Suprapubic skin (tissue), 4 donors: ENCODE measurements at regions not wholly inside any gene's neighbourhood (a gene's known extent, or its start where the extent isn't known, plus 50 kb on each side); places are given as distances from the start of the nearest gene placed in this dataset.
"Not testable (repeated sequence)": the region's sequence is repeated elsewhere in the genome, so short reads cannot be mapped to it uniquely, and the experiment has no call there.

ENCODE experiments used
- DNase-seq, 2 donors: peaks; one replicate each; pipeline ENCODE4 v3.0.0-alpha.2; 2019; ENCODE audit warnings: low spot score in 2 of 2
- H3K27ac ChIP-seq: fragments of 200-600 bp; sonication (generic); one replicate; pipeline ENCODE4 v1.5.1; 2019
- H3K27me3 ChIP-seq: fragments of 200-600 bp; sonication (generic); one replicate; pipeline ENCODE4 v1.5.1; 2019
- H3K36me3 ChIP-seq: fragments of 200-600 bp; sonication (generic); one replicate; pipeline ENCODE4 v1.5.1; 2019
- H3K4me1 ChIP-seq: fragments of 200-600 bp; sonication (generic); one replicate; pipeline ENCODE4 v1.5.1; 2019
- H3K4me3 ChIP-seq: fragments of 200-600 bp; sonication (generic); one replicate; pipeline ENCODE4 v1.5.1; 2019; ENCODE audit warnings: mild to moderate bottlenecking
- H3K9me3 ChIP-seq: fragments of 200-600 bp; sonication (generic); one replicate; pipeline ENCODE4 v1.5.1; 2019
- CTCF ChIP-seq, 2 donors: fragments of 200-600 bp in 1 of 2; fragments of 450-650 bp in 1 of 2; sonication (generic) in 1 of 2; IDR thresholded peaks; one replicate each; pipeline ENCODE4 v1.5.1; 2016 to 2019; ENCODE audit warnings: antibody characterized with exemption in 2 of 2, mild to moderate bottlenecking in 1 of 2, moderate library complexity in 1 of 2
- EP300 ChIP-seq: sonication (generic); formaldehyde crosslinking; IDR thresholded peaks from one replicate; pipeline ENCODE4 v1.6.1; 2017; ENCODE audit warnings: antibody characterized with exemption
- POLR2A ChIP-seq, 2 donors: fragments of 450-650 bp; IDR thresholded peaks; one replicate each; pipeline ENCODE4 v1.6.1; 2017; ENCODE audit warnings: antibody characterized with exemption in 2 of 2, mild to moderate bottlenecking in 2 of 2, moderate library complexity in 2 of 2
- POLR2AphosphoS5 ChIP-seq, 3 donors: sonication (generic); formaldehyde crosslinking; IDR thresholded peaks; one replicate each; pipeline ENCODE4 v1.6.1; 2017; ENCODE audit warnings: antibody characterized with exemption in 3 of 3
- WGBS: methylation state at CpG from one replicate; pipeline ENCODE4 v1.1.5; 2018; 5-methylcytosine and 5-hydroxymethylcytosine counted together

DNA sequence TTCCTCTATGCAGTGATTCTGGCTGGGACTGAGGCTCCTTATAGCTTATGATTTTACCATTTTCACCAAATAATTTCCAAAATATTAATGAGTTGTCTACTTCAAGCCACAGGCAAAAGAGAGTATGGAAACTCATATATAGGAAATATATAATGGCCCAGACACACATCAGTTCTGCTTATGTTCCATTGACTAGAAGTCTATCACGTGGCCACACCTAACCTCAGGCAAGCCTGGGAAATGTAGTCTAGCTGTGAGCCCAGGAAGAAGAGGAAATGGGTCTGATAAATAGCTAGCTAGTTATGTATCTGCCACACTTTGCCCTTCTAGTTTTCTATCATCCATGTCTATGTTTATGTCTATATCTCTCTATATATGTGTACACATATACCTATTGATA, 195.1 kb downstream of the OTOL1 start:
- H3K27ac ChIP-seq: no peak overlapping the region
- no peaks in the 10 kb centered on the region for H3K36me3 ChIP-seq

GRCh38 chr3:161694682-161695564, 198.3 kb downstream of the OTOL1 start:
- DNase-seq: no peak
- 52% methylated on average over 5 of the region's 5 CpGs for WGBS

More for the DNA sequence above, 195.1 kb downstream of the OTOL1 start:
- H3K4me1 ChIP-seq: no peaks in the 10 kb centered on the region
- no peak for TF ChIP-seq POLR2AphosphoS5 (IDR thresholded peaks at IDR 0.05)
- TF ChIP-seq EP300: no peak
- no peak for TF ChIP-seq POLR2A (IDR thresholded peaks at IDR 0.05)
- TF ChIP-seq CTCF (IDR thresholded peaks at IDR 0.05): no peak
- no peak for DNase-seq
- H3K27me3 ChIP-seq: no peaks in the 10 kb centered on the region
- no peak overlapping the region for H3K4me3 ChIP-seq
- 85% methylated on average over 1 of the region's 1 CpG for WGBS
- H3K9me3 ChIP-seq: no peaks in the 10 kb centered on the region

DNA sequence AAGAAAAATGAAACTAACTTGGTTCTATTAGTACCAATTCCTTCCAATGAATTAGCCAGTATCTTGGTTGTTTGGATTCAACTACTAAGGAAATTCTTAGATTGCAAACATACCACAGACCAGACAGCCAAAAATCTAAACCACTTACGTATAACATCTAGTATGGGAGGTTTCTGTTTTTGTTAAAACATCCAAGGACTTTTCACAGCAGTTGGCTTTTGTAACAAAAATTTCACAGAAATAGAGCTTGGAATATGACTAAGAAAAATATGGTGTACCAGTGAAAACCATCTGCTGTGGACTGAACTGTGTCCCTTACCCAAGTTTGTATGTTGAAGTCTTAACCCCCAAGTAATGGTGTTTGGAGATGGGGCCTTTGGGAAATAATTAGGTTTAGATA, 199.2 kb downstream of the OTOL1 start:
- no peak overlapping the region for H3K27ac ChIP-seq
- TF ChIP-seq POLR2A (IDR thresholded peaks at IDR 0.05) (no peak), POLR2AphosphoS5 (IDR thresholded peaks at IDR 0.05) (no peak), CTCF (IDR thresholded peaks at IDR 0.05) (no peak), EP300 (no peak)

More at GRCh38 chr3:161694682-161695564, 198.3 kb downstream of the OTOL1 start:
- TF ChIP-seq POLR2AphosphoS5 (IDR thresholded peaks at IDR 0.05) (no peak), CTCF (IDR thresholded peaks at IDR 0.05) (no peak), EP300 (no peak), POLR2A (IDR thresholded peaks at IDR 0.05) (no peak)
- H3K27me3 ChIP-seq: no peaks in the 10 kb centered on the region
- no peaks in the 10 kb centered on the region for H3K9me3 ChIP-seq
- H3K36me3 ChIP-seq: no peaks in the 10 kb centered on the region
- no peaks in the 10 kb centered on the region for H3K4me1 ChIP-seq
- no peak overlapping the region for H3K4me3 ChIP-seq
- no peak overlapping the region for H3K27ac ChIP-seq

DNA sequence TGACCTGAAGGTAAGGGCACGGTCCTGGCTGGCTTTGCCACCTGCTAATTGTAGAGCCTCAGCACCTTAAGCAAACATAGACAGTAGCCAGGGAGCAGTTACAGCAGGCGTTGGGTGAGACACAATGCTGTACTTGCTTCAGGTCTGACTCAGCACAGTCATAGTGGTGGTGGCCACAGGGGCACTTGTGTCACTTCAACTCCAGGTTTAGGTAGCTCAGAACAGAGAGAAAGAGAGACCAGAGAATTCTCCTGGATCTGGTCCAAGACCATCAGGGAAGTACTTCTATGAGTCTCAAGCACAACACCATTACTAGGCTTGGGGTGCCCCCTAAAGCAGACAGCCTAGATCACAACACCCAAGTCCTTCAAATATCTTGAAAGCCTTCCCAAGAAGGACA, 204.4 kb downstream of the OTOL1 start:
- no peak overlapping the region for H3K27ac ChIP-seq
- no peaks in the 10 kb centered on the region for H3K36me3 ChIP-seq
- DNase-seq: no peak
- no peaks in the 10 kb centered on the region for H3K27me3 ChIP-seq
- H3K4me1 ChIP-seq: no peaks in the 10 kb centered on the region
- H3K9me3 ChIP-seq: no peaks in the 10 kb centered on the region
- WGBS: 100% methylated on average over 2 of the region's 2 CpGs
- no peak overlapping the region for H3K4me3 ChIP-seq
- TF ChIP-seq EP300: no peak

More for the DNA sequence above, 199.2 kb downstream of the OTOL1 start:
- Histone ChIP-seq H3K27me3 (no peaks in the 10 kb centered on the region), H3K9me3 (no peaks in the 10 kb centered on the region), H3K4me3 (no peak overlapping the region), H3K36me3 (no peaks in the 10 kb centered on the region), H3K4me1 (no peaks in the 10 kb centered on the region)
- 50% methylated on average over 1 of the region's 1 CpG for WGBS
- no peak for DNase-seq

DNA sequence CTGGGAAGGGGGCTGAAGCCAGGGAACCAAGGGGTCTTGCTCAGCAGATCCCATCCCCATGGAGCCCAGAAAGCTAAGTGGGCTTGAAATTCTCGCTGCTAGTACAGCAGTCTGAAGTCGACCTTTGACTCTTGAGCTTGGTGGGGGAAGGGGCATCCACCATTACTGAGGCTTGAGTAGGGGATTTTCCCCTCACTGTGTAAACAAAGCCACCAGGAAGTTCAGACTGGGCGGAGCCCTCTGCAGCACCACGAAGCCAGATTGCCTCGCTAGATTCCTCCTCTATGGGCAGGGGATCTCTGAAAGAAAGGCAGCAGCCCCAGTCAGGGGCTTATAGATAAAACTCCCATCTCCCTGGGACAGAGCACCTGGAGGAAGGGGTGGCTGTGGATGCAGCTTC, 210.6 kb downstream of the OTOL1 start:
- not testable (repeated sequence) for H3K27me3 ChIP-seq, H3K9me3 ChIP-seq, H3K27ac ChIP-seq, H3K36me3 ChIP-seq, H3K4me1 ChIP-seq, DNase-seq, H3K4me3 ChIP-seq
- WGBS: 84% methylated on average over 5 of the region's 5 CpGs

DNA sequence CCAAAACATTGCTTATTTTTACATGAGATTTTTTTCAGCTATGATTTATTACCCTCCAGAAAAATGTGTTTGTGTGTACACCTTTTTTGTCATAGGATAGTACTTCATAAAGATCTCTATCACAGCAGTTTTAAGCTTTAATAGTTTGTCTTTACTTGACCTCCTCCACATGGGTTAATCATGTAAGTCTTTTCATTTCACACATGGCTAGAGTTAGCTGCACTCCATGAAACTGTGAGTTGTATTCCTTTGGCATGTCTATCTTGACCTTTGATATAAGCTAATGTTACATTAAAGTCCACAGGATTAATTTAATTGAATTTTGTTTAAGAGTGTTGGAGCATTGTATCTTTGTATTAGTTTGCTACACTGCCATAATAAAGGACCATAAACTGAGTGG, 217.1 kb downstream of the OTOL1 start:
- Histone ChIP-seq H3K4me3 (no peak overlapping the region), H3K36me3 (no peaks in the 10 kb centered on the region), H3K27ac (no peak overlapping the region), H3K27me3 (no peaks in the 10 kb centered on the region), H3K9me3 (no peaks in the 10 kb centered on the region), H3K4me1 (no peaks in the 10 kb centered on the region)
- TF ChIP-seq POLR2A (IDR thresholded peaks at IDR 0.05): no peak
- no peak for TF ChIP-seq EP300
- TF ChIP-seq POLR2AphosphoS5 (IDR thresholded peaks at IDR 0.05): no peak
- TF ChIP-seq CTCF (IDR thresholded peaks at IDR 0.05): no peak
- DNase-seq: no peak
